IMR-90 (cell line): ENCODE measurements at regions not wholly inside any gene's neighbourhood (a gene's known extent, or its start where the extent isn't known, plus 50 kb on each side); places are given as distances from the start of the nearest gene placed in this dataset.

Experiments used
- BHLHE40 ChIP-seq: fragments of 150-350 bp; IDR thresholded peaks from 2 replicates; pipeline ENCODE4 v1.6.1; 2016; ENCODE audit warnings: mild to moderate bottlenecking, low read depth, low read length
- CTCF ChIP-seq: conservative IDR thresholded peaks from 2 replicates; pipeline ENCODE4 v1.5.1; 2012; ENCODE audit warnings: mild to moderate bottlenecking, low read depth, low read length, improper control_type of control experiment
- RAD21 ChIP-seq: IDR thresholded peaks from 2 replicates; pipeline ENCODE4 v1.6.1; 2012; ENCODE audit warnings: low read length, improper control_type of control experiment

- TF ChIP-seq CTCF (no peak), RAD21 (no peak), BHLHE40 (no peak)
Measured at GRCh38 chr3:127070776-127071175, 87.9 kb downstream of the PLXNA1 start.
